H1 (cell line): ENCODE measurements at regions not wholly inside any gene's neighbourhood (a gene's known extent, or its start where the extent isn't known, plus 50 kb on each side); places are given as distances from the start of the nearest gene placed in this dataset.

Experiments used
- CTCF ChIA-PET: fragments of 300-600 bp; sonication (Branson Sonifier 250); formaldehyde crosslinking; loops from one replicate; lab custom pipeline; 2021; ENCODE audit not compliant: partially characterized antibody; lab: Charles Lee
- POLR2A ChIA-PET: fragments of 300-600 bp; sonication (Branson Sonifier 250); formaldehyde crosslinking; loops from one replicate; lab custom pipeline; 2021; ENCODE audit warnings: inconsistent platforms; ENCODE audit not compliant: partially characterized antibody; lab: Charles Lee
- DNase-seq, 2 experiments: peaks; one replicate each; pipeline versions ENCODE4 v3.0.0 to v3.0.0-alpha.2; 2010 to 2022; ENCODE audit warnings: low spot score in 2 of 2, low read depth in 1 of 2, mixed read lengths in 1 of 2
- FAIRE-seq: peaks from 2 replicates; lab custom pipeline; 2011; peaks lifted over from hg19 to GRCh38; lab: Jason Lieb, UNC
- H2AFZ ChIP-seq: 2 replicates; pipeline ENCODE4 v1.8.1; 2012; ENCODE audit warnings: low read length, inconsistent platforms
- H2AK5ac ChIP-seq: 2 replicates; pipeline ENCODE4 v1.6.1; 2013; ENCODE audit warnings: low read depth, low read length
- H2BK120ac ChIP-seq: replicated peaks from 2 replicates; pipeline ENCODE3; 2013; ENCODE audit warnings: low read depth, low read length, inconsistent platforms
- H2BK12ac ChIP-seq: 2 replicates; pipeline ENCODE4 v1.6.1; 2013; ENCODE audit warnings: low read depth, low read length
- H2BK15ac ChIP-seq: 2 replicates; pipeline ENCODE4 v1.6.1; 2013; ENCODE audit warnings: low read length
- H2BK20ac ChIP-seq: 2 replicates; pipeline ENCODE4 v1.6.1; 2013; ENCODE audit warnings: low read length
- H2BK5ac ChIP-seq: 2 replicates; pipeline ENCODE4 v1.6.1; 2013; ENCODE audit warnings: low read depth, low read length
- H3K14ac ChIP-seq: 2 replicates; pipeline ENCODE4 v1.6.1; 2013; ENCODE audit warnings: inconsistent platforms; ENCODE audit not compliant: insufficient read length
- H3K18ac ChIP-seq: 2 replicates; pipeline ENCODE4 v1.6.1; 2013; ENCODE audit warnings: low read length; ENCODE audit errors: extremely low read depth
- H3K23ac ChIP-seq: 2 replicates; pipeline ENCODE4 v1.6.1; 2013; ENCODE audit warnings: inconsistent platforms; ENCODE audit not compliant: insufficient read length
- H3K23me2 ChIP-seq: 2 replicates; pipeline ENCODE4 v1.6.1; 2013; ENCODE audit warnings: low read depth, low read length
- H3K27ac ChIP-seq: 2 replicates; pipeline ENCODE4 v1.6.1; 2011; ENCODE audit warnings: low read depth, low read length, inconsistent platforms
- H3K27me3 ChIP-seq, 4 experiments: replicated peaks in 1 of 4; 1 replicate in 1 of 4; 2 replicates in 3 of 4; pipeline versions ENCODE4 v1.6.1 to v1.8.1; 2011 to 2013; ENCODE audit warnings: low read length in 3 of 4, mild to moderate bottlenecking in 3 of 4, inconsistent platforms in 2 of 4, mixed read lengths in 2 of 4, moderate library complexity in 1 of 4; ENCODE audit not compliant: control insufficient read depth in 3 of 4, insufficient read depth in 3 of 4; ENCODE audit errors: extremely low read depth in 1 of 4
- H3K36me3 ChIP-seq, 4 experiments: 2 replicates each; pipeline versions ENCODE4 v1.6.1 to v1.8.1; 2011 to 2013; ENCODE audit warnings: mild to moderate bottlenecking in 4 of 4, low read length in 3 of 4, moderate library complexity in 2 of 4, control low read depth in 1 of 4, inconsistent platforms in 1 of 4; ENCODE audit not compliant: insufficient read depth in 4 of 4, control insufficient read depth in 2 of 4
- H3K4ac ChIP-seq: replicated peaks from 2 replicates; pipeline ENCODE3; 2013; ENCODE audit warnings: low read length, low read depth, mixed read lengths, inconsistent platforms; ENCODE audit not compliant: insufficient read length
- H3K4me1 ChIP-seq, 4 experiments: replicated peaks in 1 of 4; 1 replicate in 1 of 4; 2 replicates in 3 of 4; pipeline versions ENCODE4 v1.6.1 to v1.8.1; 2011 to 2013; ENCODE audit warnings: low read length in 3 of 4, inconsistent platforms in 2 of 4, mixed read lengths in 1 of 4; ENCODE audit not compliant: insufficient read depth in 4 of 4, control insufficient read depth in 3 of 4
- H3K4me2 ChIP-seq, 2 experiments: 2 replicates each; pipeline versions ENCODE4 v1.6.1 to v1.8.1; 2011 to 2013; ENCODE audit warnings: low read depth in 2 of 2, low read length in 2 of 2, control low read depth in 1 of 2, inconsistent platforms in 1 of 2, mild to moderate bottlenecking in 1 of 2; ENCODE audit not compliant: insufficient read depth in 1 of 2
- H3K4me3 ChIP-seq, 4 experiments: fragments of 200-600, 300-600 bp in 1 of 4; sonication (generic), shearing (Covaris generic), sonication (Bioruptor Twin) in 1 of 4; 2 replicates each; pipeline versions ENCODE4 v1.5.1 to v1.8.1; 2011 to 2016; ENCODE audit warnings: low read length in 4 of 4, low read depth in 3 of 4, control low read depth in 2 of 4, inconsistent platforms in 2 of 4, mild to moderate bottlenecking in 2 of 4, mixed read lengths in 1 of 4, moderate library complexity in 1 of 4; ENCODE audit not compliant: insufficient read depth in 2 of 4; ENCODE audit errors: extremely low read depth in 1 of 4
- H3K56ac ChIP-seq: replicated peaks from 2 replicates; pipeline ENCODE3; 2013; ENCODE audit warnings: low read depth, mild to moderate bottlenecking, mixed read lengths, low read length, inconsistent platforms; ENCODE audit not compliant: insufficient read length
- H3K79me1 ChIP-seq: 2 replicates; pipeline ENCODE4 v1.6.1; 2013; ENCODE audit warnings: low read depth, low read length, control low read depth
- H3K79me2 ChIP-seq, 2 experiments: 2 replicates each; pipeline versions ENCODE4 v1.6.1 to v1.8.1; 2012 to 2013; ENCODE audit warnings: low read length in 2 of 2, mild to moderate bottlenecking in 2 of 2, inconsistent platforms in 1 of 2; ENCODE audit not compliant: insufficient read depth in 2 of 2, control insufficient read depth in 1 of 2
- H3K9ac ChIP-seq, 4 experiments: replicated peaks in 1 of 4; 1 replicate in 1 of 4; 2 replicates in 3 of 4; pipeline versions ENCODE4 v1.6.1 to v1.8.1; 2011 to 2013; ENCODE audit warnings: low read depth in 3 of 4, low read length in 3 of 4, control low read depth in 2 of 4, mild to moderate bottlenecking in 2 of 4, moderate library complexity in 2 of 4, inconsistent platforms in 1 of 4; ENCODE audit errors: extremely low read depth in 1 of 4
- H3K9me3 ChIP-seq, 2 experiments: 2 replicates each; pipeline versions ENCODE4 v1.6.1 to v1.8.1; 2012 to 2013; ENCODE audit warnings: mild to moderate bottlenecking in 2 of 2, moderate library complexity in 2 of 2, control low read depth in 1 of 2, inconsistent platforms in 1 of 2, low read depth in 1 of 2, low read length in 1 of 2, mixed read lengths in 1 of 2; ENCODE audit not compliant: insufficient read depth in 2 of 2
- H4K20me1 ChIP-seq, 2 experiments: replicated peaks in 1 of 2; 2 replicates each; pipeline versions ENCODE3 to v1.8.1; 2011 to 2013; ENCODE audit warnings: inconsistent platforms in 2 of 2, low read length in 2 of 2, mild to moderate bottlenecking in 1 of 2; ENCODE audit not compliant: insufficient read depth in 2 of 2, control insufficient read depth in 1 of 2
- H4K5ac ChIP-seq: 2 replicates; pipeline ENCODE4 v1.6.1; 2013; ENCODE audit warnings: low read length, low read depth, mixed read lengths, inconsistent platforms; ENCODE audit not compliant: insufficient read length
- H4K8ac ChIP-seq: 2 replicates; pipeline ENCODE4 v1.8.0; 2013; ENCODE audit warnings: mild to moderate bottlenecking, moderate library complexity, low read length, inconsistent platforms; ENCODE audit not compliant: insufficient read depth; ENCODE audit errors: extremely low read depth
- H4K91ac ChIP-seq: replicated peaks from 2 replicates; pipeline ENCODE3; 2013; ENCODE audit warnings: low read length, mixed read lengths, inconsistent platforms; ENCODE audit not compliant: insufficient read length
- BACH1 ChIP-seq: IDR thresholded peaks from 2 replicates; pipeline ENCODE4 v1.6.1; 2012; ENCODE audit warnings: low read length, improper control_type of control experiment
- GABPA ChIP-seq: IDR thresholded peaks from 2 replicates; pipeline ENCODE4 v1.6.1; 2011; ENCODE audit warnings: mild to moderate bottlenecking, low read length, moderate library complexity, borderline replicate concordance; ENCODE audit not compliant: insufficient read depth
- GTF2F1 ChIP-seq: IDR thresholded peaks from 2 replicates; pipeline ENCODE4 v1.6.1; 2012; ENCODE audit warnings: low read depth, low read length, improper control_type of control experiment, borderline replicate concordance
- HDAC2 ChIP-seq, 2 experiments: fragments of 300-600 bp in 1 of 2; sonication (generic) in 1 of 2; IDR thresholded peaks; 2 replicates each; pipeline ENCODE4 v1.6.1; 2011 to 2012; ENCODE audit warnings: low read depth in 2 of 2, low read length in 2 of 2, mild to moderate bottlenecking in 2 of 2, moderate library complexity in 2 of 2, borderline replicate concordance in 1 of 2, inconsistent platforms in 1 of 2
- JUND ChIP-seq: IDR thresholded peaks from 2 replicates; pipeline ENCODE4 v1.6.1; 2011; ENCODE audit warnings: mild to moderate bottlenecking, improper control_type of control experiment, low read length
- KDM1A ChIP-seq: fragments of 200-600, 300-600 bp; sonication (generic); IDR thresholded peaks from 2 replicates; pipeline ENCODE4 v1.7.1; 2016; ENCODE audit warnings: mild to moderate bottlenecking, low read length, borderline replicate concordance
- NRF1 ChIP-seq: IDR thresholded peaks from 2 replicates; pipeline ENCODE4 v1.6.1; 2011; ENCODE audit warnings: mild to moderate bottlenecking, low read depth, low read length, improper control_type of control experiment
- RAD21 ChIP-seq, 2 experiments: IDR thresholded peaks in 1 of 2; conservative IDR thresholded peaks in 1 of 2; 2 replicates each; pipeline ENCODE4 v1.6.1; 2011; ENCODE audit warnings: low read depth in 2 of 2, low read length in 2 of 2, improper control_type of control experiment in 1 of 2, inconsistent platforms in 1 of 2, mild to moderate bottlenecking in 1 of 2, moderate library complexity in 1 of 2
- SAP30 ChIP-seq: fragments of 300-600 bp; sonication (generic); IDR thresholded peaks from 2 replicates; pipeline ENCODE4 v1.7.1; 2012; ENCODE audit warnings: low read length, moderate library complexity, mild to moderate bottlenecking, inconsistent platforms; ENCODE audit not compliant: insufficient read depth, insufficient replicate concordance
- SRF ChIP-seq: IDR thresholded peaks from 2 replicates; pipeline ENCODE4 v1.6.1; 2011; ENCODE audit warnings: mild to moderate bottlenecking, low read depth, low read length, moderate library complexity
- TAF7 ChIP-seq: optimal IDR thresholded peaks from 2 replicates; pipeline ENCODE3; 2011; ENCODE audit warnings: low read depth, mild to moderate bottlenecking, inconsistent platforms, low read length, moderate library complexity, borderline replicate concordance
- WGBS, 2 experiments: shearing (Covaris generic) in 1 of 2; methylation state at CpG; one replicate each; pipeline versions ENCODE4 v1.1.6 to v1.1.7; 2013 to 2015; ENCODE audit warnings: low lambda C conversion rate in 2 of 2, mixed read lengths in 2 of 2, inconsistent platforms in 1 of 2, low coverage in 1 of 2, missing lambda C conversion rate in 1 of 2; ENCODE audit not compliant: insufficient replicate concordance in 2 of 2, insufficient coverage in 1 of 2, insufficient read length in 1 of 2; ENCODE audit errors: extremely low coverage in 1 of 2, missing lambda C conversion rate in 1 of 2; 5-methylcytosine and 5-hydroxymethylcytosine counted together

GRCh38 chr11:26070714-26071380, 261.1 kb upstream of the ANO3 start:
- no peaks in the 10 kb centered on the region for H3K4me1 ChIP-seq
- no peaks in the 10 kb centered on the region for H3K79me2 ChIP-seq
- no peaks in the 10 kb centered on the region for H3K36me3 ChIP-seq
- H3K27ac ChIP-seq: no peak overlapping the region
- FAIRE-seq: no peak
- H3K79me1 ChIP-seq: no peaks in the 10 kb centered on the region
- no peak for DNase-seq
- H4K91ac ChIP-seq: no peak overlapping the region
- H3K9me3 ChIP-seq: no peaks in the 10 kb centered on the region
- no peak overlapping the region for H4K5ac ChIP-seq
- H3K9ac ChIP-seq: no peak overlapping the region
- H3K23ac ChIP-seq: no peak overlapping the region
- H2AK5ac ChIP-seq: no peak overlapping the region
- no peak for TF ChIP-seq KDM1A
- TF ChIP-seq HDAC2 (IDR thresholded peaks at IDR 0.05; ENCODE audit: borderline replicate concordance in 1 of 2, low read depth in 2 of 2, low read length in 2 of 2): no peak
- no peak for TF ChIP-seq GTF2F1
- TF ChIP-seq JUND: no peak
- TF ChIP-seq BACH1: no peak
- no peak for TF ChIP-seq SRF
- TF ChIP-seq GABPA: no peak
- no peak for TF ChIP-seq TAF7
- no peak for TF ChIP-seq SAP30
- TF ChIP-seq NRF1: no peak
- TF ChIP-seq RAD21 (IDR thresholded peaks at IDR 0.05 in 1 of 2, conservative IDR thresholded peaks at IDR 0.05 in 1 of 2; ENCODE audit: low read depth in 2 of 2, low read length in 2 of 2): no peak
- TF ChIP-seq, all 59 proteins: peak for 0
- Histone ChIP-seq H2BK15ac (no peak overlapping the region), H3K56ac (no peak overlapping the region), H3K14ac (no peak overlapping the region), H2BK20ac (no peak overlapping the region), H3K27me3 (no peaks in the 10 kb centered on the region), H3K4ac (no peak overlapping the region), H2BK120ac (no peak overlapping the region), H3K4me2 (no peak overlapping the region), H2BK12ac (no peak overlapping the region), H3K23me2 (no peaks in the 10 kb centered on the region), H4K8ac (no peak overlapping the region), H2AFZ (no peak overlapping the region), H3K18ac (no peak overlapping the region), H2BK5ac (no peak overlapping the region), H3K4me3 (no peak overlapping the region), H4K20me1 (no peaks in the 10 kb centered on the region)
- ChIA-PET POLR2A (no interaction called here), CTCF (interaction anchor here (0.6 kb wide), 1 partner anchor 311 kb away, joined by 5 read pairs; no protein-coding TSS in a partner anchor)
- 88% methylated on average over 8 of the region's 8 CpGs; no CpG with 5 or more reads in 1 of the 2 experiments for WGBS, 2 experiments
